ENCODE measurements at regions not wholly inside any gene's neighbourhood (a gene's known extent, or its start where the extent isn't known, plus 50 kb on each side); places are given as distances from the start of the nearest gene placed in this dataset.
A peak's percentile ranks its signal among the peaks of the same experiment; 100 is the strongest.
"Not testable (repeated sequence)": the region's sequence is repeated elsewhere in the genome, so short reads cannot be mapped to it uniquely, and the experiment has no call there.

DNA sequence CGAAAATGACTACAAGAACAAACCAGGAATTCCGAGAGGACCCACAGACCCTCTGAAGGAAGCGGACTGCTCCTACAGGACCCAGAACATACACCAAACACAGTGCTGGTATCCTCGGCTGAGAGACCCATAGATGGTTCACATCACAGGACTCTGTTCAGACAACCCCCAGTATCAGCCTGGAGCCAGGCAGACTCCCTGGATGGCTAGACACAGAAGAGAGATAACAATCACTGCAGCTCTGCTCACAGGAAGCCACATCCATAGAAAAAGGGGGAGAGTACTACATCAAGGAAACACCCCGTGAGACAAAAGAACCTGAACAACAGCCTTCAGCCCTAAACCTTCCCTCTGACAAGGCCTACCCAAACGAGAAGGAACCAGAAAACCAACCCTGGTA is 434.0 kb upstream of the NR5A2 start:
- peak; percentile 2 for DNase-seq (ENCODE audit: low spot score)
- Histone ChIP-seq H3K79me2 (ENCODE audit: low read depth) (no peaks in the 10 kb centered on the region), H4K20me1 (ENCODE audit: low read depth) (no peaks in the 10 kb centered on the region), H2AFZ (replicated peaks) (peak overlapping the region; percentile 44), H3K4me2 (no peak overlapping the region), H3K36me3 (no peaks in the 10 kb centered on the region), H3K4me3 (no peak overlapping the region), H3K27me3 (no peaks in the 10 kb centered on the region), H3K9ac (no peak overlapping the region), H3K4me1 (no peaks in the 10 kb centered on the region), H3K9me3 (ENCODE audit: low read depth) (no peaks in the 10 kb centered on the region), H3F3A (ENCODE audit: low read depth) (no peaks in the 10 kb centered on the region), H3K27ac (no peak overlapping the region)
- no peak overlapping the region for H3K4me3 Mint-ChIP-seq
- peaks cover 7% of the 10 kb centered on the region for H3K9me3 Mint-ChIP-seq
- no peaks in the 10 kb centered on the region for H3K36me3 Mint-ChIP-seq
- TF ChIP-seq, protein P1, sequence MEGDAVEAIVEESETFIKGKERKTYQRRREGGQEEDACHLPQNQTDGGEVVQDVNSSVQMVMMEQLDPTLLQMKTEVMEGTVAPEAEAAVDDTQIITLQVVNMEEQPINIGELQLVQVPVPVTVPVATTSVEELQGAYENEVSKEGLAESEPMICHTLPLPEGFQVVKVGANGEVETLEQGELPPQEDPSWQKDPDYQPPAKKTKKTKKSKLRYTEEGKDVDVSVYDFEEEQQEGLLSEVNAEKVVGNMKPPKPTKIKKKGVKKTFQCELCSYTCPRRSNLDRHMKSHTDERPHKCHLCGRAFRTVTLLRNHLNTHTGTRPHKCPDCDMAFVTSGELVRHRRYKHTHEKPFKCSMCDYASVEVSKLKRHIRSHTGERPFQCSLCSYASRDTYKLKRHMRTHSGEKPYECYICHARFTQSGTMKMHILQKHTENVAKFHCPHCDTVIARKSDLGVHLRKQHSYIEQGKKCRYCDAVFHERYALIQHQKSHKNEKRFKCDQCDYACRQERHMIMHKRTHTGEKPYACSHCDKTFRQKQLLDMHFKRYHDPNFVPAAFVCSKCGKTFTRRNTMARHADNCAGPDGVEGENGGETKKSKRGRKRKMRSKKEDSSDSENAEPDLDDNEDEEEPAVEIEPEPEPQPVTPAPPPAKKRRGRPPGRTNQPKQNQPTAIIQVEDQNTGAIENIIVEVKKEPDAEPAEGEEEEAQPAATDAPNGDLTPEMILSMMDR (IDR thresholded peaks at IDR 0.05) = no peak
- TF ChIP-seq EZH2phosphoT487 (IDR thresholded peaks at IDR 0.05) (no peak), EZH2 (IDR thresholded peaks at IDR 0.05) (no peak)
- no peaks in the 10 kb centered on the region for H3K27me3 Mint-ChIP-seq (ENCODE audit: insufficient read depth, low read depth)
- no peak overlapping the region for H3K27ac Mint-ChIP-seq
- no peaks in the 10 kb centered on the region for H3K4me1 Mint-ChIP-seq

DNA sequence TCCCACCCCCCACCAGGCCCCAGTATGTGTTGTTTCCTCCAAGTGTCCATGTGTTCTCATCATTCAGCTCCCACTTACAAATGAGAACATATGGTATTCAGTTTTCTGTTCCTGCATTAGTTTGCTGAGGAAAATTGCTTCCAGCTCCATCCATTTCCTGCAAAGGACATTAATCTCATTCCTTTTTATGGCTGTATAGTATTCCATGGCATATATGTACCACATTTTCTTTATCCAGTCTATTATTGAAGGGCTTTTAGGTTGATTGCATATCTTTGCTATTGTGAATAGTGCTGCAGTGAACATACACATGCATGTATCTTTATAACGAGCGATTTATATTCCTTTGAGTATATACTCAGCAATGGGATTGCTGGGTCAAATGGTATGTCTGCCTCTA is 431.1 kb upstream of the NR5A2 start:
- H3K4me3 ChIP-seq; H3K9me3 ChIP-seq (ENCODE audit: low read depth); H3K36me3 Mint-ChIP-seq; H3K4me3 Mint-ChIP-seq; H3K27me3 Mint-ChIP-seq (ENCODE audit: insufficient read depth, low read depth); DNase-seq (ENCODE audit: low spot score); H3K4me2 ChIP-seq; H3K27me3 ChIP-seq; H3K4me1 Mint-ChIP-seq; H2AFZ ChIP-seq (replicated peaks); H3K36me3 ChIP-seq; H4K20me1 ChIP-seq (ENCODE audit: low read depth); H3K27ac ChIP-seq; H3F3A ChIP-seq (ENCODE audit: low read depth); H3K4me1 ChIP-seq; H3K27ac Mint-ChIP-seq; H3K79me2 ChIP-seq (ENCODE audit: low read depth); H3K9ac ChIP-seq; H3K9me3 Mint-ChIP-seq: not testable (repeated sequence)

DNA sequence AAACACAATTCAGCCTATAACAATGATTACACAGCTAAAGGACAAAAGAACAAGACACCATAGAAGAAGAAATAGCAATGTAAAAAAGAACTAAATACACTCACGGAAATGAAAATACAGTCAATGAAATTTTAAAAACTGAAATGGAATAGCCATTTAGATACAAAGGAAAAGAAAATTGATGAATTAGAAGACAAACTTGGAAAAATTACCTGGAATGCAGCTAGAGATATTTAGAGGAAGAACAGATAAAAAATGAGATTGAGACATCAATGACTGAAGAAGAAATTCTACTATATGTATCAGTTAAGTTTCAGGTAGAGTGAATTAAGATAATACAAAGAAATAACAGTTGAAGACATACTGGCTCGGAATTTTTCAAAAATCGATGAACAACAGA is 430.4 kb upstream of the NR5A2 start:
- no peak for TF ChIP-seq EZH2 (IDR thresholded peaks at IDR 0.05)
- TF ChIP-seq EZH2phosphoT487 (IDR thresholded peaks at IDR 0.05) = no peak
- TF ChIP-seq, protein P1 (IDR thresholded peaks at IDR 0.05) = no peak
- no peaks in the 10 kb centered on the region for H3K9me3 ChIP-seq (ENCODE audit: low read depth)

DNA sequence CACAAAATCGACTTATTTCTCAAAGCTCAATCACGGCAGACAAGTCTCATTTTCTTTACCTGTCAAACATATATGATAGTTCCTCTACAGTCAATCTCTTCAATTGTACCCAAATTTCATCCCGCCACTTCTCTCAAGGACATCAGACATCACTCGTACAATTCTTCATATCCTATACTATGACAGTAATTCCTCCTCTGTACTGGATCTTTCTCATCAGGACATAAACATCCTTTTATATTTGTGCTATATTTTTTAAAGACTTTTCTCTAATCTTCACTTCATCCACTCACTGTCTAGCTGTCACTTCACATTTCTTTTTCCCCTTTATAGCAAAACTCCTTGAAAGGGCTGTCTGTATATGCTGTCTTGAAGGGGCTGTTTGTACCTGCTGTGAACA is 419.1 kb upstream of the NR5A2 start:
- no peaks in the 10 kb centered on the region for H3K4me1 ChIP-seq
- no peak overlapping the region for H3K4me2 ChIP-seq
- H3K27me3 Mint-ChIP-seq (ENCODE audit: insufficient read depth, low read depth) = no peaks in the 10 kb centered on the region
- no peak for DNase-seq (ENCODE audit: low spot score)
- no peaks in the 10 kb centered on the region for H3K9me3 ChIP-seq (ENCODE audit: low read depth)
- H3K4me1 Mint-ChIP-seq = no peaks in the 10 kb centered on the region
- peaks cover 2% of the 10 kb centered on the region for H3K9me3 Mint-ChIP-seq
- no peak overlapping the region for H2AFZ ChIP-seq (replicated peaks)
- no peaks in the 10 kb centered on the region for H3K79me2 ChIP-seq (ENCODE audit: low read depth)
- no peaks in the 10 kb centered on the region for H3K27me3 ChIP-seq
- no peaks in the 10 kb centered on the region for H3K36me3 ChIP-seq
- no peaks in the 10 kb centered on the region for H3K36me3 Mint-ChIP-seq
- no peak overlapping the region for H3K27ac Mint-ChIP-seq
- TF ChIP-seq EZH2 (IDR thresholded peaks at IDR 0.05) (no peak), EZH2phosphoT487 (IDR thresholded peaks at IDR 0.05) (no peak)
- TF ChIP-seq, protein P1 (IDR thresholded peaks at IDR 0.05) = no peak
- H4K20me1 ChIP-seq (ENCODE audit: low read depth) = no peaks in the 10 kb centered on the region
- H3K4me3 ChIP-seq = no peak overlapping the region
- no peak overlapping the region for H3K9ac ChIP-seq
- no peak overlapping the region for H3K27ac ChIP-seq
- no peak overlapping the region for H3K4me3 Mint-ChIP-seq
- H3F3A ChIP-seq (ENCODE audit: low read depth) = no peaks in the 10 kb centered on the region

More for the DNA sequence above, 430.4 kb upstream of the NR5A2 start:
- Mint-ChIP-seq H3K36me3 (no peaks in the 10 kb centered on the region), H3K9me3 (peaks cover 10% of the 10 kb centered on the region), H3K27me3 (ENCODE audit: insufficient read depth, low read depth) (no peaks in the 10 kb centered on the region), H3K4me1 (no peaks in the 10 kb centered on the region), H3K4me3 (no peak overlapping the region), H3K27ac (no peak overlapping the region)
- H3K4me2 ChIP-seq = no peak overlapping the region
- H3K4me1 ChIP-seq = no peaks in the 10 kb centered on the region
- DNase-seq (ENCODE audit: low spot score) = no peak
- no peak overlapping the region for H3K27ac ChIP-seq
- H3K79me2 ChIP-seq (ENCODE audit: low read depth) = no peaks in the 10 kb centered on the region
- no peaks in the 10 kb centered on the region for H4K20me1 ChIP-seq (ENCODE audit: low read depth)
- H3K4me3 ChIP-seq = no peak overlapping the region
- no peaks in the 10 kb centered on the region for H3K36me3 ChIP-seq
- H3F3A ChIP-seq (ENCODE audit: low read depth) = no peaks in the 10 kb centered on the region
- no peak overlapping the region for H3K9ac ChIP-seq
- H2AFZ ChIP-seq (replicated peaks) = no peak overlapping the region
- H3K27me3 ChIP-seq = no peaks in the 10 kb centered on the region

All from neural progenitor cell (in vitro differentiated cells).